Astrocyte of the spinal cord (primary cell): ENCODE measurements at regions not wholly inside any gene's neighbourhood (a gene's known extent, or its start where the extent isn't known, plus 50 kb on each side); places are given as distances from the start of the nearest gene placed in this dataset.
"Not testable (repeated sequence)": the region's sequence is repeated elsewhere in the genome, so short reads cannot be mapped to it uniquely, and the experiment has no call there.

Experiments used
- DNase-seq: peaks from one replicate; pipeline ENCODE4 v3.0.0; 2011; ENCODE audit warnings: low read depth, low spot score
- H3K4me3 ChIP-seq: 2 replicates; pipeline ENCODE4 v1.5.1; 2011; ENCODE audit warnings: low read depth, mild to moderate bottlenecking, low read length, moderate library complexity
- CTCF ChIP-seq: IDR thresholded peaks from 2 replicates; pipeline ENCODE4 v1.5.1; 2012; ENCODE audit warnings: low read depth, mild to moderate bottlenecking, low read length, inconsistent platforms
- in situ Hi-C: cut with HindIII; loops from 2 replicates; pipeline ENCODE4 v1.10.0; 2017; ENCODE audit warnings: low sequenced_read_pairs

GRCh38 chr22:48717883-48718817 lies 1109.5 kb downstream of the BRD1 start:
- no peak for DNase-seq
- no peak overlapping the region for H3K4me3 ChIP-seq
- in situ Hi-C loops: no loop called here
- no peak for TF ChIP-seq CTCF

GRCh38 chr22:48717076-48717810 lies 1110.4 kb downstream of the BRD1 start:
- H3K4me3 ChIP-seq: no peak overlapping the region
- in situ Hi-C loops: no loop called here
- DNase-seq: no peak
- TF ChIP-seq CTCF: no peak

GRCh38 chr22:48716154-48716553 lies 1111.5 kb downstream of the BRD1 start:
- H3K4me3 ChIP-seq, in situ Hi-C loops, DNase-seq: not testable (repeated sequence)

DNA sequence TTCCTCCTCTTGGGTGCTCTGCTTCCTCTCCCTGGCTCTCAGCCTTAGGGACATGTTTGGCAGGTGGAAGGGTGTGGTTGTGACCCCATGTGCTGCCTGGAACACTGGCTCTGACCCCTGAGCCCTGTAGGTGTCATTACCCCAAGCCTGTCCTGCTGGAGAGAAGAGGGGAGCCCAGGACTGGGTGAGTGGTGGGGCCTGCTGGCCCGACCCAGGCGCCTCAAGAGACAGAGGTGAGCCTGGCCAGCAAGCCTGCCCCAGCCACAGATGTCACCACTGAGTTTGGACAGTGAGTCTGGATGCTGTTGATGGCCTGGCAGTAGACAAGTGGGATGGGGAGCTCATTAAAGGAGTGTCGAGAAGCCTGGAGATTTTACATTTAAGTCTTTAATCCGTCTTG lies 1112.2 kb downstream of the BRD1 start:
- no peak for DNase-seq
- in situ Hi-C loops: no loop called here
- no peak overlapping the region for H3K4me3 ChIP-seq

GRCh38 chr22:48714231-48714630 lies 1113.4 kb downstream of the BRD1 start:
- DNase-seq: no peak
- H3K4me3 ChIP-seq: no peak overlapping the region
- in situ Hi-C loops: no loop called here
- TF ChIP-seq CTCF: no peak

More for the DNA sequence above, 1112.2 kb downstream of the BRD1 start:
- no peak for TF ChIP-seq CTCF

DNA sequence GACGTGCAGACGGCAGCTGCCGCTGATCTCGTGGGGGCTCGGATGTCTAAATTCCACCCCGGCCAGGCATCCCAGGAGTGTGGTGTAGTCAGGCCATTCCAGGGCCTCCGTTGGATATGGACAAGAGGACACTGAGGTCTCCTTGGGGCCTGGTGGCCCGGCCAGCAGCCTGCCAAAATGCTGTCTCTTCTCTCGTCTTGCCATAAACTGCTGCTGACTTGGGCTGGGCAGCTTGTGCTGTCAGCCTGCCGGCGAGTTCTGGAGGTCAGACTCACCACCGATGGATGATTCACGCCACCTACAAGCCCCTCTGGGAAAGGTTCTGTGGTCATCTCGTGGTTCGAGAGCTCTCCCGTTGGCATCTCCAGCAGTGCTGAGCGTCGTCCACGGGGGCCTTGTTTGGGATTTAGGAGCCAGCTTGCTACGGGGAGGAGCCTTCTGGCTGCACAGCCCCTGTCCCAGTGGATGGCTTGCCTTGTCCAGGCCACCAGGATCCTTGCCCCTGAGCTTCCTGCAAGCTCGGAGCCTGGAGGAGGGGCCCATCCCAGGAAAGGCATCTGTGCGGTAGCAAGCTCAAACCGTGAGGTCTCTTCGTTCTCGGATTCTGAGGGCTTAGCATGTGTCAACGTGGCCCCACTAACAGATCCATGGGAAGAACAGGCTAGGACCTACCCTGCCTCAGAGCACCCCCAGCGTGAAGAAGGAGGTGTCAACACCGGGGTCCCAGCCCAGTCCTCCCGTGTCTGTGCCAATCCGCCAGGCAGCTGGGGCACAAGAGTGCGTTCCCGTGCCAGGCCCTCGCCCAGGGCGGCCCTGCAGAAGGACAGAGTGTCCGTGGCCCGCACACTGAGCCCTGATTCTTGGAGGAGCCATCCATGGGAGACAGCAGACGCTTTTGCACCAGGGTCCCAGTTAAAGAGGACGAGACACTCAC lies 1114.1 kb downstream of the BRD1 start:
- DNase-seq: no peak
- TF ChIP-seq CTCF: no peak
- in situ Hi-C loops: no loop called here
- no peak overlapping the region for H3K4me3 ChIP-seq
